Activated CD4-positive, alpha-beta T cell treated with anti-CD3 and anti-CD28 coated beads for 36 hours (primary cell): ENCODE measurements at regions not wholly inside any gene's neighbourhood (a gene's known extent, or its start where the extent isn't known, plus 50 kb on each side); places are given as distances from the start of the nearest gene placed in this dataset.

Experiments
- ATAC-seq: fragments of 200-7000 bp; cut with Tn5 transposase; one replicate; pipeline ENCODE4 v1.10.0; 2021; ENCODE audit warnings: mild to moderate bottlenecking, moderate library complexity
- CTCF ChIA-PET: fragments of 350-600 bp; sonication (Branson Sonifier 250); formaldehyde crosslinking; loops from one replicate; lab custom pipeline; 2021; ENCODE audit warnings: antibody characterized with exemption; lab: Charles Lee
- POLR2A ChIA-PET: fragments of 350-600 bp; sonication (Branson Sonifier 250); formaldehyde crosslinking; loops from one replicate; lab custom pipeline; 2021; ENCODE audit warnings: antibody characterized with exemption, inconsistent platforms; lab: Charles Lee
- DNase-seq: peaks from one replicate; pipeline ENCODE4 v3.0.0-alpha.2; 2020
- H3K27ac Mint-ChIP-seq: one replicate; pipeline ENCODE4 v1.8.0; 2021; ENCODE audit warnings: mixed read lengths
- H3K27me3 Mint-ChIP-seq: one replicate; pipeline ENCODE4 v1.8.0; 2021; ENCODE audit warnings: mixed read lengths
- H3K36me3 Mint-ChIP-seq: one replicate; pipeline ENCODE4 v1.8.0; 2021; ENCODE audit warnings: low read depth, mixed read lengths
- H3K4me1 Mint-ChIP-seq: one replicate; pipeline ENCODE4 v1.8.0; 2021; ENCODE audit warnings: mixed read lengths
- H3K4me3 Mint-ChIP-seq: one replicate; pipeline ENCODE4 v1.8.0; 2021; ENCODE audit warnings: mild to moderate bottlenecking, moderate library complexity, mixed read lengths
- H3K9me3 Mint-ChIP-seq: one replicate; pipeline ENCODE4 v1.8.0; 2021; ENCODE audit warnings: low read depth, mixed read lengths
- intact Hi-C, 2 experiments: fragments of 100-400 bp; cut with DNase I in 1 of 2; cut with micrococcal nuclease in 1 of 2; formaldehyde crosslinking; loops; one replicate each; pipeline versions ENCODE4 v1.14.2 to v1.15.1; 2022 to 2024; cut with DNase I, micrococcal nuclease

GRCh38 chr2:129274038-129274415 is 705.4 kb upstream of the RAB6C start:
- ChIA-PET CTCF (interaction anchor here (0.5 kb wide), 1 partner anchor 8 kb away, joined by 3 read pairs; no protein-coding TSS in a partner anchor), POLR2A (no interaction called here)
- Mint-ChIP-seq H3K27me3 (peaks cover 3% of the 10 kb centered on the region), H3K4me3 (no peak overlapping the region), H3K27ac (no peak overlapping the region), H3K4me1 (no peaks in the 10 kb centered on the region), H3K36me3 (no peaks in the 10 kb centered on the region), H3K9me3 (no peaks in the 10 kb centered on the region)
- no peak for ATAC-seq
- intact Hi-C loops = no loop called here
- DNase-seq = no peak

DNA sequence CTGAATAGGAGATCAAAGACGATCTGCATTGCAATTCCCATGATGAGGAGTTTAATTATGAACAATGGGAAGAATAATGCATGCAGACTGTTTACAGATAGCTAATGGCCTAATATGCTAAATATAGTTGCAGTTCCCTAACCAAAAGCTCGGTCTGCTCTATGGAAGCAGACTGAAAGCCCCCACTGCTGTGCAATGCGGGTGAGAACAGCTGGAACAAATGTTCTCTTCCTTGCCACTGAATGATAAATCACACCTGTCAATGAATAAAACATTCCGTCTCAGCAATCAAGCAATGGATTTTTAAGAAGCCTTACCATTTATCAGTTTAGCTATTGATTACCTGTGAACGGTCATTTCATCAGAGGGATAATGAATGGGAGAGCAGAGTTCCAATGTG is 704.5 kb upstream of the RAB6C start:
- ChIA-PET CTCF (interaction anchor here (0.6 kb wide), 1 partner anchor 539 kb away, joined by 3 read pairs; no protein-coding TSS in a partner anchor), POLR2A (no interaction called here)
- Mint-ChIP-seq H3K36me3 (no peaks in the 10 kb centered on the region), H3K27me3 (peaks cover 3% of the 10 kb centered on the region), H3K9me3 (peaks cover under 1% of the 10 kb centered on the region), H3K4me1 (no peaks in the 10 kb centered on the region), H3K27ac (no peak overlapping the region), H3K4me3 (no peak overlapping the region)
- ATAC-seq (no peak), DNase-seq (no peak)
- intact Hi-C loops = no loop called here

- Mint-ChIP-seq H3K9me3 (peaks cover 1% of the 10 kb centered on the region), H3K4me3 (no peak overlapping the region), H3K4me1 (no peaks in the 10 kb centered on the region), H3K27me3 (no peaks in the 10 kb centered on the region), H3K36me3 (no peaks in the 10 kb centered on the region), H3K27ac (no peak overlapping the region)
- CTCF ChIA-PET = no interaction called here
- DNase-seq (no peak), ATAC-seq (no peak)
- POLR2A ChIA-PET = no interaction called here
- intact Hi-C loops = no loop called here
Measured at GRCh38 chr2:129275706-129276105, 703.8 kb upstream of the RAB6C start.

- no peaks in the 10 kb centered on the region for H3K4me1 Mint-ChIP-seq
- no peaks in the 10 kb centered on the region for H3K27me3 Mint-ChIP-seq
- CTCF ChIA-PET = no interaction called here
- no peak for DNase-seq
- ATAC-seq = no peak
- H3K9me3 Mint-ChIP-seq = peaks cover 1% of the 10 kb centered on the region
- POLR2A ChIA-PET = no interaction called here
- H3K27ac Mint-ChIP-seq = no peak overlapping the region
- no peak overlapping the region for H3K4me3 Mint-ChIP-seq
- intact Hi-C loops = no loop called here
- H3K36me3 Mint-ChIP-seq = no peaks in the 10 kb centered on the region
Measured at GRCh38 chr2:129276978-129277584, 702.4 kb upstream of the RAB6C start.

GRCh38 chr2:129277585-129277981 is 701.9 kb upstream of the RAB6C start:
- intact Hi-C loops = no loop called here
- Mint-ChIP-seq H3K9me3 (peaks cover 1% of the 10 kb centered on the region), H3K4me3 (no peak overlapping the region), H3K36me3 (no peaks in the 10 kb centered on the region), H3K4me1 (no peaks in the 10 kb centered on the region), H3K27ac (no peak overlapping the region), H3K27me3 (no peaks in the 10 kb centered on the region)
- CTCF ChIA-PET = no interaction called here
- no peak for DNase-seq
- ATAC-seq = no peak
- POLR2A ChIA-PET = no interaction called here

- intact Hi-C loops = no loop called here
- ChIA-PET CTCF (no interaction called here), POLR2A (no interaction called here)
- no peak overlapping the region for H3K4me3 Mint-ChIP-seq
- no peaks in the 10 kb centered on the region for H3K36me3 Mint-ChIP-seq
- no peak overlapping the region for H3K27ac Mint-ChIP-seq
- ATAC-seq (no peak), DNase-seq (no peak)
- no peaks in the 10 kb centered on the region for H3K4me1 Mint-ChIP-seq
- no peaks in the 10 kb centered on the region for H3K27me3 Mint-ChIP-seq
- peaks cover 5% of the 10 kb centered on the region for H3K9me3 Mint-ChIP-seq
Measured at GRCh38 chr2:129281791-129282530, 697.5 kb upstream of the RAB6C start.

DNA sequence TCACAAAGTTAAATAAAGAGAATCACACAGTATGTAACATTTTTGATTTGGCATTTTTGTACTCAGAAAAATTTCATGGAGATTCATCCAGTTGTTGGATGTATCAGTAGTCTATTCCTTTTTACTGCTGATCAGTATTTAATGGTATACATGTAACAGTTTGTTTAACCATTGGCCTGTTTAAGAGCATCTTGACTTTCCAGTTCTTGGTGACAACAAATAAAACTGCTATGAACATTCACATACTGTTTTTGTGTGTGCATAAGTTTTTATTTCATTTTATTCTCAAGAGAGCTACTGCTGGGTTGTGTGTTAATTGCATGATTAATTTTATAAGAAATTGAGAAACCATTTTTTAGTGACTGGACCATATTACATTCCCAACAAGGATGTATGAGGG is 694.5 kb upstream of the RAB6C start:
- Mint-ChIP-seq H3K9me3 (peaks cover 3% of the 10 kb centered on the region), H3K4me1 (no peaks in the 10 kb centered on the region), H3K36me3 (no peaks in the 10 kb centered on the region), H3K27me3 (no peaks in the 10 kb centered on the region), H3K4me3 (no peak overlapping the region), H3K27ac (no peak overlapping the region)
- intact Hi-C loops = no loop called here
- ChIA-PET CTCF (no interaction called here), POLR2A (no interaction called here)
- no peak for ATAC-seq
- DNase-seq = no peak

- Mint-ChIP-seq H3K27me3 (no peaks in the 10 kb centered on the region), H3K27ac (no peak overlapping the region), H3K4me3 (no peak overlapping the region), H3K4me1 (no peaks in the 10 kb centered on the region), H3K36me3 (no peaks in the 10 kb centered on the region), H3K9me3 (no peaks in the 10 kb centered on the region)
- CTCF ChIA-PET = no interaction called here
- no peak for ATAC-seq
- no peak for DNase-seq
- intact Hi-C loops = no loop called here
- POLR2A ChIA-PET = no interaction called here
Measured at GRCh38 chr2:129293326-129293725, 686.1 kb upstream of the RAB6C start.

DNA sequence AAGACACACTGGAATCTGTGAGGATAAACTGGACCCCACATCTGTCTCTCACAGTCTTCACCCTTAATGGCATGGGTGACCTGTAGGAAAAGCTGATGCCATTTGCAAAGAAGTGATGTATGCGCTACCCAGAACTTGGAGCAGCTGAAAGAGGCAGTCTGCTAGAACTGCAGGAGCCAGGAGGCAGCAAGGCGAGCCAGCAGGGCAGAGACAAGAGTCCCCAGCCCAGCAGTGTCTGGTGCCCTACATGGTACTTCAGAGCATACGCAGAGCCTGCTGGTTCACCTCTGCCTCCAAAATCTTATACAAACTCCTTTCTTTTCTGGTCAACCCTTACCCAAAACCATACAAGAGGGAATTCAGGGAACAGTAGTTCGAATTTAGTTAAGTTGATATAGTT is 683.1 kb upstream of the RAB6C start:
- Mint-ChIP-seq H3K9me3 (no peaks in the 10 kb centered on the region), H3K36me3 (no peaks in the 10 kb centered on the region), H3K27ac (no peak overlapping the region), H3K4me3 (no peak overlapping the region), H3K4me1 (no peaks in the 10 kb centered on the region), H3K27me3 (no peaks in the 10 kb centered on the region)
- ATAC-seq (no peak), DNase-seq (no peak)
- CTCF ChIA-PET = no interaction called here
- intact Hi-C loops = no loop called here
- POLR2A ChIA-PET = no interaction called here

- Mint-ChIP-seq H3K4me3 (no peak overlapping the region), H3K27ac (no peak overlapping the region), H3K9me3 (no peaks in the 10 kb centered on the region), H3K36me3 (no peaks in the 10 kb centered on the region), H3K27me3 (no peaks in the 10 kb centered on the region), H3K4me1 (no peaks in the 10 kb centered on the region)
- no peak for ATAC-seq
- ChIA-PET CTCF (interaction anchor here (0.7 kb wide), 1 partner anchor 429 kb away, joined by 3 read pairs; no protein-coding TSS in a partner anchor), POLR2A (no interaction called here)
- intact Hi-C loops = no loop called here
- DNase-seq = no peak
Measured at GRCh38 chr2:129296806-129297205, 682.7 kb upstream of the RAB6C start.

- no peaks in the 10 kb centered on the region for H3K9me3 Mint-ChIP-seq
Measured at GRCh38 chr2:129297430-129297829, 682.0 kb upstream of the RAB6C start.

GRCh38 chr2:129299338-129299737 is 680.1 kb upstream of the RAB6C start:
- Mint-ChIP-seq H3K4me1 (no peaks in the 10 kb centered on the region), H3K36me3 (no peaks in the 10 kb centered on the region), H3K9me3 (no peaks in the 10 kb centered on the region), H3K4me3 (no peak overlapping the region), H3K27ac (no peak overlapping the region), H3K27me3 (peaks cover 4% of the 10 kb centered on the region)
- POLR2A ChIA-PET = no interaction called here
- ATAC-seq = no peak
- intact Hi-C loops = no loop called here
- CTCF ChIA-PET = no interaction called here
- DNase-seq = no peak

More at GRCh38 chr2:129297430-129297829, 682.0 kb upstream of the RAB6C start:
- intact Hi-C loops = no loop called here
- ATAC-seq (no peak), DNase-seq (no peak)
- Mint-ChIP-seq H3K27me3 (no peaks in the 10 kb centered on the region), H3K27ac (no peak overlapping the region), H3K4me1 (no peaks in the 10 kb centered on the region), H3K4me3 (no peak overlapping the region), H3K36me3 (no peaks in the 10 kb centered on the region)
- POLR2A ChIA-PET = no interaction called here
- CTCF ChIA-PET = interaction anchor here (0.7 kb wide), 1 partner anchor 428 kb away, joined by 3 read pairs; no protein-coding TSS in a partner anchor
